LNCAP (cell line): ENCODE measurements at regions not wholly inside any gene's neighbourhood (a gene's known extent, or its start where the extent isn't known, plus 50 kb on each side); places are given as distances from the start of the nearest gene placed in this dataset.

Source experiments
- TF ChIP-seq, protein P1 (sequence below): fragments of 450-650 bp; IDR thresholded peaks from 2 replicates; pipeline ENCODE4 v1.5.1; 2017; ENCODE audit warnings: mild to moderate bottlenecking

GRCh38 chr17:74089869-74090464 lies 113.5 kb upstream of the RPL38 start:
- TF ChIP-seq, protein P1, sequence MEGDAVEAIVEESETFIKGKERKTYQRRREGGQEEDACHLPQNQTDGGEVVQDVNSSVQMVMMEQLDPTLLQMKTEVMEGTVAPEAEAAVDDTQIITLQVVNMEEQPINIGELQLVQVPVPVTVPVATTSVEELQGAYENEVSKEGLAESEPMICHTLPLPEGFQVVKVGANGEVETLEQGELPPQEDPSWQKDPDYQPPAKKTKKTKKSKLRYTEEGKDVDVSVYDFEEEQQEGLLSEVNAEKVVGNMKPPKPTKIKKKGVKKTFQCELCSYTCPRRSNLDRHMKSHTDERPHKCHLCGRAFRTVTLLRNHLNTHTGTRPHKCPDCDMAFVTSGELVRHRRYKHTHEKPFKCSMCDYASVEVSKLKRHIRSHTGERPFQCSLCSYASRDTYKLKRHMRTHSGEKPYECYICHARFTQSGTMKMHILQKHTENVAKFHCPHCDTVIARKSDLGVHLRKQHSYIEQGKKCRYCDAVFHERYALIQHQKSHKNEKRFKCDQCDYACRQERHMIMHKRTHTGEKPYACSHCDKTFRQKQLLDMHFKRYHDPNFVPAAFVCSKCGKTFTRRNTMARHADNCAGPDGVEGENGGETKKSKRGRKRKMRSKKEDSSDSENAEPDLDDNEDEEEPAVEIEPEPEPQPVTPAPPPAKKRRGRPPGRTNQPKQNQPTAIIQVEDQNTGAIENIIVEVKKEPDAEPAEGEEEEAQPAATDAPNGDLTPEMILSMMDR, result peak; percentile 90

DNA sequence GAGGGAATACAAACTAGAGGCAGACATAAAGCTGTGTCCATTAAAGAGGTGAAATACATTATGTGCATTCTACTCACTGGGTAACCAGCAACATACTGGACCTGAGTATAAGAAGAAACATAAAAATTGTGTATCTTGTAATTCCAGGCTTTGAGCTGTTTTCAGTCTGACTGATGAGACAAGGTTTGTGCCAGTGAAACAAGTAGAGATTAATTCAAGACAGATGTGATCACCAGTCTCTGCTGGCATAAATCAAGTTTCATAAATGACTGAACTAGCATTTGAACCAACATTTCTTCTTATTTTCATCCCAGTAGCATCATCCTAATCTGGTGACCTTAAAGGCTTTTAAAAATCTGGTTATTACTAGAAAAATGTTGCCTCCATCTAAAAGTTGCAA lies 108.8 kb upstream of the RPL38 start:
- TF ChIP-seq, protein P1, result no peak

GRCh38 chr17:74096456-74096855 lies 107.0 kb upstream of the RPL38 start:
- TF ChIP-seq, protein P1, result no peak

- TF ChIP-seq, protein P1, result no peak
Observed at GRCh38 chr17:74097450-74098135, 105.9 kb upstream of the RPL38 start.

DNA sequence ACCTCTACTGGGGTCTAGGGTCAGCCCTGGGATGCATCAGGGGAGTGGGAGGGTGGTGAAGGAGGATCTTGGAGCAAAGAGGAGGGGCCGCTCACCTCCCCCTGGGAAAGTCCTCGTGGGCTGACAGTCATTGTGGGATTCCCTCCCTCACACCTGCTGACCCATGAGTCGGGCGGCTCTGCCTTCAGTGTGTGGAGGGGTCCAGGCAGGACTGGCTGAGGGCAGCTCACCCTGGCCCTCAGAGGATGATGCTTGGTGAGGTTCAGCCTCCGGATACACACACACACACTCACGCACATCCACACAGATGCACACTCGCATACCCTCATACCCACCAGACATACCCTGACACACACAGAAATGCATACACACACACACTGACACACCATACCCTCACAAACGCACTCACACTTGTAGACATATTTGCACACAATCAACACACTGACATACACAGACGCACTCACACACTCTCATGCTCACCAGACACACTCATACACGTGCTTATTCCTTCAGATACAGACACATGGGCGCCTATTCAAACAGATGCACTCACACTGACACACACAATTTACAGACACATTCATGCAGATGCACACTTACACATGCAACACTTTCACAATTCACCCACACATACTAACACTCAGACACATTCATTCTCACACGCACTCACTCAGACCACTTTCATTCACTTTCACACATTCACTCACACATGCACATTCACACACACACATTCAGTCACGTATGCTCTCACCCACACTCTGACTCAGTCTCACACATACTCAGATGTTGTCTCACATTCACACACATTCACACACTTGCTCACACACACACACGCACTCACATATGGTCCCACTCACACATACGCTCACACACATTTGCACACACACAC lies 105.1 kb upstream of the RPL38 start:
- TF ChIP-seq, protein P1, result no peak

- TF ChIP-seq, protein P1, result no peak
Observed at GRCh38 chr17:74099442-74100340, 103.8 kb upstream of the RPL38 start.

- TF ChIP-seq, protein P1, result no peak
Observed at GRCh38 chr17:74104921-74105320, 98.6 kb upstream of the RPL38 start.
